ENCODE measurements at regions not wholly inside any gene's neighbourhood (a gene's known extent, or its start where the extent isn't known, plus 50 kb on each side); places are given as distances from the start of the nearest gene placed in this dataset.

DNA sequence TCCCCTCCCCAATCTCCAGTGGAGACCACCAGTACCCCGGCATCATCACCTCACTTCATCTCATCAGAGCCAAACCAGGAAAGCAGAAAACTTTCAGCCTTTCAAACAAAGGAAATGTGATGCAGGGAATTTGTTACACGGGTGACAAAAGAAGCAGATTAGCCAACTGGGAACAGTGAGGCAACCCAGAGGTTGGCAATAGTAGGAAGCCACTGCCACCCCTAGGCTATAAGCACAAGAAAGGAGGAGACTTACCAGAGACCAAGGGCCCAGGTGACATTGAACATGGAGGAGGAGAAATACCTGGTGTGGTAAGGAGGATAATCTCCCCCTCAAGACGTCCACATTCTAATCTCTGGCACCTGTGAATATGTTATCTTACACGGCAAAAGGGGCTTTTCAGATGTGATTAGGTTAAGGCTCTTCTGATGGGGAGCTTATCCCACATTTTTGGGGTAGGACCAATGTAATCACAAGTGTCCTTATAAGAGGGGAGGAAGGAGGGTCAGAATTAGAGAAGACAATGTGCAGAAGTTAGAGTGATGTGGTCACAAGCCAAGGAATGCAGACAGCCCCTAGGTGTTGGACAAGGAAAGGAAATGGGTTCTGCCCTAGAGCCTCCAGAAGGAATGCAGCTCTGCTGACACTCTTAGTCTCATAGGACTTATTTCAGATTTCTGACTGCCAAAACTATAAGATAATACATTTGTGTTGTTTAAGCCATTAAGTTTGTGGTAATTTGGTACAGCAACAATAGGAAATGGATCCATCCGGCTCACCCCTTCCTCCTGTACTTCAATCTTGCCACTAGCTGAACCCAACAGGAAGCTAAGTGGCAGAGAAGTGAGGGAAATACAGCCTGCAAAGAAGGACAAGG lies 83.6 kb upstream of the VAV3 start:
- H3K36me3 ChIP-seq (ENCODE audit: control insufficient read depth in 2 of 2, extremely low read depth in 1 of 2, insufficient read depth in 2 of 2, low read length in 2 of 2), result no peaks in the 10 kb centered on the region
- TF ChIP-seq EZH2 (IDR thresholded peaks at IDR 0.05; ENCODE audit: low read length) (no peak), CTCF (optimal IDR thresholded peaks at IDR 0.05 in 1 of 3, IDR thresholded peaks at IDR 0.05 in 1 of 3, conservative IDR thresholded peaks at IDR 0.05 in 1 of 3; ENCODE audit: extremely low read depth in 1 of 3, insufficient read depth in 2 of 3, low read length in 3 of 3) (no peak)
- FAIRE-seq (no peak), DNase-seq (ENCODE audit: low read depth, low spot score) (no peak)
- no peaks in the 10 kb centered on the region for H4K20me1 ChIP-seq (ENCODE audit: control insufficient read depth, extremely low read depth, insufficient read depth, low read length)
- no peak overlapping the region for H3K4me2 ChIP-seq (ENCODE audit: control insufficient read depth, extremely low read depth, insufficient read depth, low read depth, low read length)
- H3K9me1 ChIP-seq (ENCODE audit: control insufficient read depth, extremely low read depth, insufficient read depth, low read length), result no peaks in the 10 kb centered on the region
- no peaks in the 10 kb centered on the region for H3K27me3 ChIP-seq (ENCODE audit: control insufficient read depth, extremely low read depth, insufficient read depth, low read length)
- H3K9me3 ChIP-seq (ENCODE audit: control insufficient read depth, low read depth, low read length), result no peaks in the 10 kb centered on the region
- H3K4me1 ChIP-seq (ENCODE audit: control insufficient read depth, extremely low read depth, insufficient read depth, low read length), result peaks cover 26% of the 10 kb centered on the region
- H2AFZ ChIP-seq (ENCODE audit: control insufficient read depth, low read length), result no peak overlapping the region
- dilution Hi-C loops (cut with MboI; ENCODE audit: extremely low pct_ligation_motif_present, low sequenced_read_pairs), result no loop called here
- no peak overlapping the region for H3K27ac ChIP-seq (ENCODE audit: control insufficient read depth, insufficient read depth, low read length)
- H3K79me2 ChIP-seq (ENCODE audit: control insufficient read depth, insufficient read depth, low read length), result no peaks in the 10 kb centered on the region
- no peak overlapping the region for H3K9ac ChIP-seq (ENCODE audit: control insufficient read depth, extremely low read depth, insufficient read depth, low read length)
- no peak overlapping the region for H3K4me3 ChIP-seq (ENCODE audit: control insufficient read depth in 2 of 3, extremely low read depth in 1 of 3, insufficient read depth in 2 of 3, low read depth in 1 of 3, low read length in 3 of 3)

DNA sequence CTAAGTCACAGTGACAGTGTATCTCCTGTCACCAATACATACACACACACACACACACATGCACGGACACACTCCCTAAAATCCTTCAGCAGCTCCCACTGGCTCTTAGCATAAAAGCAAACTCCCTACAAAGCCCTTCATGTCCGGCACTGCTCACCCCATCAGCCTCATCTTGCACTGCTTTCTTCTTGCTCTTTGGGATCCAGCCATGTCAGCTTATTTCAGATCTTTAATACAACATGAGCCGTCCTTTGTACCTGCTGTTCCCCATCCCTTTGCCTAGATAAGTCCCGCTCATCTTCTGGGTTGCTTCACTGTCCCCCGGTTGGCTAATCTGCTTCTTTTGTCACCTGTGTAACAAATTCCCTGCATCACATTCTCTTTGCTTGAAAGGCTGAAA lies 82.1 kb upstream of the VAV3 start:
- Histone ChIP-seq H3K4me2 (ENCODE audit: control insufficient read depth, extremely low read depth, insufficient read depth, low read depth, low read length) (no peak overlapping the region), H3K36me3 (ENCODE audit: control insufficient read depth in 2 of 2, extremely low read depth in 1 of 2, insufficient read depth in 2 of 2, low read length in 2 of 2) (no peaks in the 10 kb centered on the region), H3K9me1 (ENCODE audit: control insufficient read depth, extremely low read depth, insufficient read depth, low read length) (no peaks in the 10 kb centered on the region), H4K20me1 (ENCODE audit: control insufficient read depth, extremely low read depth, insufficient read depth, low read length) (no peaks in the 10 kb centered on the region), H3K27ac (ENCODE audit: control insufficient read depth, insufficient read depth, low read length) (no peak overlapping the region), H3K9ac (ENCODE audit: control insufficient read depth, extremely low read depth, insufficient read depth, low read length) (no peak overlapping the region), H3K4me3 (ENCODE audit: control insufficient read depth in 2 of 3, extremely low read depth in 1 of 3, insufficient read depth in 2 of 3, low read depth in 1 of 3, low read length in 3 of 3) (no peak overlapping the region), H3K9me3 (ENCODE audit: control insufficient read depth, low read depth, low read length) (no peaks in the 10 kb centered on the region), H2AFZ (ENCODE audit: control insufficient read depth, low read length) (no peak overlapping the region), H3K27me3 (ENCODE audit: control insufficient read depth, extremely low read depth, insufficient read depth, low read length) (no peaks in the 10 kb centered on the region), H3K79me2 (ENCODE audit: control insufficient read depth, insufficient read depth, low read length) (no peaks in the 10 kb centered on the region), H3K4me1 (ENCODE audit: control insufficient read depth, extremely low read depth, insufficient read depth, low read length) (peaks cover 26% of the 10 kb centered on the region)
- FAIRE-seq (no peak), DNase-seq (ENCODE audit: low read depth, low spot score) (no peak)
- dilution Hi-C loops (cut with MboI; ENCODE audit: extremely low pct_ligation_motif_present, low sequenced_read_pairs), result no loop called here
- TF ChIP-seq EZH2 (IDR thresholded peaks at IDR 0.05; ENCODE audit: low read length), result no peak
- no peak for TF ChIP-seq CTCF (optimal IDR thresholded peaks at IDR 0.05 in 1 of 3, IDR thresholded peaks at IDR 0.05 in 1 of 3, conservative IDR thresholded peaks at IDR 0.05 in 1 of 3; ENCODE audit: extremely low read depth in 1 of 3, insufficient read depth in 2 of 3, low read length in 3 of 3)

Data from keratinocyte (primary cell).